GM19467 (cell line): ENCODE measurements at regions not wholly inside any gene's neighbourhood (a gene's known extent, or its start where the extent isn't known, plus 50 kb on each side); places are given as distances from the start of the nearest gene placed in this dataset.

Source experiments
- ATAC-seq: cut with Tn5 transposase; IDR thresholded peaks from one replicate; pipeline ENCODE4 v1.9.1; 2021; ENCODE audit warnings: mild to moderate bottlenecking, moderate library complexity; ENCODE audit not compliant: unreplicated experiment

- ATAC-seq: no peak
Measured at GRCh38 chr20:39623584-39624234, 661.6 kb downstream of the DHX35 start.

GRCh38 chr20:39619271-39619785 is 657.2 kb downstream of the DHX35 start:
- ATAC-seq: no peak

GRCh38 chr20:39611901-39612300 is 649.8 kb downstream of the DHX35 start:
- ATAC-seq: no peak

GRCh38 chr20:39607141-39607540 is 645.0 kb downstream of the DHX35 start:
- ATAC-seq: no peak

- ATAC-seq: no peak
Measured at GRCh38 chr20:39605908-39606307, 643.8 kb downstream of the DHX35 start.

- no peak for ATAC-seq
Measured at GRCh38 chr20:39605361-39605760, 643.2 kb downstream of the DHX35 start.

- ATAC-seq: no peak
Measured at GRCh38 chr20:39603219-39603618, 641.1 kb downstream of the DHX35 start.

GRCh38 chr20:39602649-39603048 is 640.5 kb downstream of the DHX35 start:
- no peak for ATAC-seq

- no peak for ATAC-seq
Measured at GRCh38 chr20:39600871-39601270, 638.7 kb downstream of the DHX35 start.

GRCh38 chr20:39600156-39600555 is 638.0 kb downstream of the DHX35 start:
- ATAC-seq: no peak

GRCh38 chr20:39596554-39596953 is 634.4 kb downstream of the DHX35 start:
- no peak for ATAC-seq

- no peak for ATAC-seq
Measured at GRCh38 chr20:39592371-39592770, 630.2 kb downstream of the DHX35 start.

GRCh38 chr20:39588148-39588757 is 626.1 kb downstream of the DHX35 start:
- no peak for ATAC-seq

GRCh38 chr20:39581034-39581433 is 618.9 kb downstream of the DHX35 start:
- no peak for ATAC-seq

GRCh38 chr20:39576771-39577170 is 614.6 kb downstream of the DHX35 start:
- no peak for ATAC-seq

GRCh38 chr20:39574061-39574460 is 611.9 kb downstream of the DHX35 start:
- ATAC-seq: no peak

GRCh38 chr20:39571171-39571570 is 609.0 kb downstream of the DHX35 start:
- ATAC-seq: no peak

GRCh38 chr20:39568109-39568508 is 606.0 kb downstream of the DHX35 start:
- ATAC-seq: no peak

GRCh38 chr20:39563349-39563748 is 601.2 kb downstream of the DHX35 start:
- no peak for ATAC-seq

GRCh38 chr20:39554341-39554740 is 592.2 kb downstream of the DHX35 start:
- ATAC-seq: no peak

GRCh38 chr20:39553120-39553519 is 591.0 kb downstream of the DHX35 start:
- no peak for ATAC-seq

GRCh38 chr20:39549733-39550132 is 587.6 kb downstream of the DHX35 start:
- ATAC-seq: no peak
